ENCODE measurements at regions not wholly inside any gene's neighbourhood (a gene's known extent, or its start where the extent isn't known, plus 50 kb on each side); places are given as distances from the start of the nearest gene placed in this dataset.

- no peaks in the 10 kb centered on the region for H3K9me3 ChIP-seq
- DNase-seq (no peak), ATAC-seq (no peak)
- intact Hi-C loops (cut with DNase I) = no loop called here
- H3K4me3 ChIP-seq = no peak overlapping the region
- no peaks in the 10 kb centered on the region for H3K36me3 ChIP-seq (replicated peaks in 1 of 2; ENCODE audit: insufficient read depth in 1 of 2, low read depth in 2 of 2)
- no peaks in the 10 kb centered on the region for H3K4me1 ChIP-seq
- no peak for TF ChIP-seq POLR2A (IDR thresholded peaks at IDR 0.05)
- no peak for TF ChIP-seq CTCF (IDR thresholded peaks at IDR 0.05)
- H3K27ac ChIP-seq = no peak overlapping the region
- H3K27me3 ChIP-seq = no peaks in the 10 kb centered on the region
Observed at GRCh38 chr1:17976854-17977253, 130.7 kb upstream of the IGSF21 start.

- Histone ChIP-seq H3K27me3 (no peaks in the 10 kb centered on the region), H3K4me3 (no peak overlapping the region), H3K4me1 (no peaks in the 10 kb centered on the region), H3K9me3 (no peaks in the 10 kb centered on the region), H3K36me3 (replicated peaks in 1 of 2; ENCODE audit: insufficient read depth in 1 of 2, low read depth in 2 of 2) (no peaks in the 10 kb centered on the region), H3K27ac (no peak overlapping the region)
- intact Hi-C loops (cut with DNase I) = no loop called here
- DNase-seq (no peak), ATAC-seq (no peak)
- 51 to 59% methylated on average over 3 of the region's 3 CpGs for WGBS, 2 donors
- TF ChIP-seq POLR2A (IDR thresholded peaks at IDR 0.05) = no peak
- TF ChIP-seq CTCF (IDR thresholded peaks at IDR 0.05) = no peak
Observed at GRCh38 chr1:17978016-17978415, 129.6 kb upstream of the IGSF21 start.

GRCh38 chr1:17979815-17980214, 127.8 kb upstream of the IGSF21 start:
- no peak overlapping the region for H3K4me3 ChIP-seq
- ATAC-seq (no peak), DNase-seq (no peak)
- H3K4me1 ChIP-seq = no peaks in the 10 kb centered on the region
- H3K27me3 ChIP-seq = no peaks in the 10 kb centered on the region
- WGBS, 2 donors = 33 to 41% methylated on average over 5 to 6 of the region's 6 CpGs
- TF ChIP-seq CTCF (IDR thresholded peaks at IDR 0.05) (no peak), POLR2A (IDR thresholded peaks at IDR 0.05) (no peak)
- H3K27ac ChIP-seq = no peak overlapping the region
- H3K9me3 ChIP-seq = no peaks in the 10 kb centered on the region
- no peaks in the 10 kb centered on the region for H3K36me3 ChIP-seq (replicated peaks in 1 of 2; ENCODE audit: insufficient read depth in 1 of 2, low read depth in 2 of 2)
- intact Hi-C loops (cut with DNase I) = loop anchor here (10.0 kb wide), 1 partner anchor 595 kb away; no protein-coding TSS in a partner anchor

GRCh38 chr1:17982197-17982596, 125.4 kb upstream of the IGSF21 start:
- no peaks in the 10 kb centered on the region for H3K36me3 ChIP-seq (replicated peaks in 1 of 2; ENCODE audit: insufficient read depth in 1 of 2, low read depth in 2 of 2)
- WGBS, 2 donors = 67 to 72% methylated on average over 6 of the region's 6 CpGs
- ATAC-seq (no peak), DNase-seq (no peak)
- no peaks in the 10 kb centered on the region for H3K4me1 ChIP-seq
- no peak for TF ChIP-seq CTCF (IDR thresholded peaks at IDR 0.05)
- TF ChIP-seq POLR2A (IDR thresholded peaks at IDR 0.05) = no peak
- H3K4me3 ChIP-seq = no peak overlapping the region
- H3K27me3 ChIP-seq = no peaks in the 10 kb centered on the region
- H3K27ac ChIP-seq = no peak overlapping the region
- no peaks in the 10 kb centered on the region for H3K9me3 ChIP-seq
- intact Hi-C loops (cut with DNase I) = loop anchor here (10.0 kb wide), 1 partner anchor 593 kb away; no protein-coding TSS in a partner anchor

- DNase-seq = peak; percentile 28 to 50 (median 43)
- TF ChIP-seq POLR2A (IDR thresholded peaks at IDR 0.05) (no peak), CTCF (IDR thresholded peaks at IDR 0.05) (peak; percentile 18 to 62 (median 50))
- Histone ChIP-seq H3K4me1 (no peaks in the 10 kb centered on the region), H3K9me3 (no peaks in the 10 kb centered on the region), H3K27me3 (no peaks in the 10 kb centered on the region), H3K4me3 (no peak overlapping the region), H3K36me3 (replicated peaks in 1 of 2; ENCODE audit: insufficient read depth in 1 of 2, low read depth in 2 of 2) (no peaks in the 10 kb centered on the region), H3K27ac (no peak overlapping the region)
- intact Hi-C loops (cut with DNase I) = loop anchor here (10.0 kb wide), 1 partner anchor 590 kb away; no protein-coding TSS in a partner anchor
- no peak for ATAC-seq
- 26 to 34% methylated on average over 9 of the region's 9 CpGs for WGBS, 2 donors
Observed at GRCh38 chr1:17984583-17984982, 123.0 kb upstream of the IGSF21 start.
